GM12872 (cell line): ENCODE measurements at regions not wholly inside any gene's neighbourhood (a gene's known extent, or its start where the extent isn't known, plus 50 kb on each side); places are given as distances from the start of the nearest gene placed in this dataset.

ENCODE experiments used
- CTCF ChIP-seq: IDR thresholded peaks from 3 replicates; pipeline ENCODE4 v1.5.1; 2011; ENCODE audit warnings: low read depth, mild to moderate bottlenecking, low read length, moderate library complexity; ENCODE audit not compliant: insufficient read depth

GRCh38 chr4:170307182-170307581, 217.4 kb upstream of the AADAT start:
- no peak for TF ChIP-seq CTCF

DNA sequence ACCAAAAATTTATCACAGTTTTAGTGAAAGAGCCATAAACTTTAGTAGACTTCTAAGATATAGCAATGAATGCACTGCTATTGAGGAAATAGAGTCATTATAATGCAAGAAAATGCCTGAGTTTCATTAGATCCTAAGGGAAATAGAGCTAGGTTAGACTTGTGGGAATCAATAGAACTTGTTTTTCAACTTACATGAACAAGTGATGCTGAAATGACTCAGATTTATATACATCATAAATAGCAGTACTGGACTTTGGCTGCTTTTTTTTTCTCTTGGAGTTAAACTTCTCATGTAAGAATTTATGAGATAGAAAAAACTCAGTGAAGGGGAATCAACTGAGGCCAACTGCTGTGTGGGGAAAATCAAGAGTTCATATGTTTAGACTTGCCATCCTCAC, 216.5 kb upstream of the AADAT start:
- no peak for TF ChIP-seq CTCF

GRCh38 chr4:170305627-170306026, 215.9 kb upstream of the AADAT start:
- TF ChIP-seq CTCF = no peak

- no peak for TF ChIP-seq CTCF
Observed at GRCh38 chr4:170281027-170281426, 191.3 kb upstream of the AADAT start.

- TF ChIP-seq CTCF = no peak
Observed at GRCh38 chr4:170278460-170278859, 188.7 kb upstream of the AADAT start.

GRCh38 chr4:170274616-170275015, 184.9 kb upstream of the AADAT start:
- TF ChIP-seq CTCF = no peak

GRCh38 chr4:170272959-170273358, 183.2 kb upstream of the AADAT start:
- no peak for TF ChIP-seq CTCF

GRCh38 chr4:170271723-170272122, 182.0 kb upstream of the AADAT start:
- no peak for TF ChIP-seq CTCF
